NAMALWA (cell line): ENCODE measurements at regions not wholly inside any gene's neighbourhood (a gene's known extent, or its start where the extent isn't known, plus 50 kb on each side); places are given as distances from the start of the nearest gene placed in this dataset.
A peak's percentile ranks its signal among the peaks of the same experiment; 100 is the strongest.
"Not testable (repeated sequence)": the region's sequence is repeated elsewhere in the genome, so short reads cannot be mapped to it uniquely, and the experiment has no call there.

Experiments used
- DNase-seq: peaks from one replicate; pipeline ENCODE4 v3.0.0-alpha.2; 2015; ENCODE audit warnings: low spot score

DNA sequence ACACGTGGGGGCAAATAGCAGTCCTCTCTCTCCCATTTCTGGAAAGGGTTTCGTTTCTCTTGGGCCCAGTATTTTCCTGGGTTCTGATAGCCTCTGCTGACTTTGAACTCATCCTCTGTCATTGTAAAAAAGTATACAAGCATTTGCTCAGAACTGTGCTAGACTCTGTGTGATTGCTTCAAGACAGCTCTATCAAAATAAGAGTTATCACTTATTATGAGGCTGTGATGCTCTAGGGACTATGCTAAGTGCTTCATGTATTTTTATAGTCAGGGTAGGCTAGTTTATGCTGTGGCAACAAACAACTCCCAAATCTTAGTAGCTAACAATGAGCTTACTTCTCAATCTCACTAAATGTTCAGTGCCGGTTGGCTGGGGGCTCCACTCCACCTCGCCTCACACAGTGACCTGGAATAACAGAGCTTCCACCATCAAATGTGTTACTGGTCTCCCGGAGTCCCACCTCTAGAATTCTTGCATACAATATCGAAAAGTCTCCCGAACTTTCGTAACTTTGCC is 110.8 kb upstream of the CDC42EP3 start:
- no peak for DNase-seq

DNA sequence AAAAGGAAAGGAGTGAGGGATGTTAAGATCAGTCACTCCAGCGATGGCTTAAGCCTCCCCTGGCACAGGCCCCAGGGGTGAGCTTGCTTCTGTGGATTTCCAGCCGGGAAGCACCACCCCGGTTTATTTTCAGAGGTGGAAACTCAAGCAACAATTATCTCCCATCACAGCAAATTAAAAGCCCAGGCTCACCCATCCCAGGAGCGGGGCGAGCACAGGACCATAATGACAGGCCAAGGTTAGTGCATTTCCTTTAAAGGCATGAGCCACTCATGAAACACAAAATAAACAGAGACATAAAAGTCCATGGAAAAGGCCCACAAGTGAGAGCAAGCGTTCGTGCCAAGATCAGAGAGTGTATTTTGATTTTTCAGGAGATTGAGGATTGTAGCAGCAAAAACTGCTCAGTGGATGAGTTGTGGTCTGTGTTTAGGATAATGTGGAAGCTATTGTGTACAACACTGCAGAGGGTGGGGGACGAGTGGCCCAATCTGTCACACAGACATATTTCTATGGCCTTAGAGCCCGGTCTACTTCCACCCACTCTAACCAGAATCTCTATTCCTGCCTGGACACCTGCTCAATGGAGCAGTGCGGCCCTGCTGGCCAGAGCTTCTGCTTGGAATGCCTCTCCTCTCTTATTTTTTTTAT is 111.4 kb upstream of the CDC42EP3 start:
- DNase-seq: no peak

GRCh38 chr2:37783545-37783944 is 112.1 kb upstream of the CDC42EP3 start:
- no peak for DNase-seq

DNA sequence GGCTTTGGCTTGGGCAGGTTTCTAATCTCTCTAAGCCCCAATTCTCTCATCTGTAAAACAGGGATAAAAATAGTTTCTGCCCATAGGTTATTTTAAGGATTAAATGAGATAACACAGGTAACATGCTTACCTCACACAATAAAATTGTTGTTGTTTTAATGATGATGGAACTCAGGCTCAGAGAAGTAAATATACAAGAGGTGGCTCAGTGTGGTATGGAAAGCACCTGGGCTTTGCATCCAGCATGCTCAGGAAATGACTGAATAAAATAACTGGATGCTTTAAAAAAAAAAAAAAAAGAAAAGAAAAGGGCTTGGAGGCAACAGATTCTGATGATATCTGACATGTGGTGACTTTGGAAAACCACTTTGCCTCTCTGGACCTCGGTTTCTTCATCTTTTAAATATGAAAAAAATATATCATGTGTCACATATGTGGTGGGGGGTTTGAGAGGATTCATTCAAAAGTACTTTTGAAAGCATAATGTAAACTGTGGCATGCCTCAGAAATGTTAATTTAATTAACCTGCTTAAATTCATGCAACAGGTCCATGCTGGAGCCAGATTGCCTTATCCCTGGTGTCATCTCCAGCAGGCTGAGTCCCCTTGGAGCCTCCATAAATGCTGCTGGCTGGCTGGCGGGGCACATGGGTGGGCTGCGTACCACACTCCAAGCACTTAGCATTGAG is 112.8 kb upstream of the CDC42EP3 start:
- DNase-seq: no peak

GRCh38 chr2:37784759-37785149 is 113.3 kb upstream of the CDC42EP3 start:
- no peak for DNase-seq

- no peak for DNase-seq
These were observed 114.8 kb upstream of the CDC42EP3 start for GRCh38 chr2:37786191-37786698.

GRCh38 chr2:37786854-37787253 is 115.4 kb upstream of the CDC42EP3 start:
- no peak for DNase-seq

- no peak for DNase-seq
These were observed 117.3 kb upstream of the CDC42EP3 start for GRCh38 chr2:37788602-37789209.

DNA sequence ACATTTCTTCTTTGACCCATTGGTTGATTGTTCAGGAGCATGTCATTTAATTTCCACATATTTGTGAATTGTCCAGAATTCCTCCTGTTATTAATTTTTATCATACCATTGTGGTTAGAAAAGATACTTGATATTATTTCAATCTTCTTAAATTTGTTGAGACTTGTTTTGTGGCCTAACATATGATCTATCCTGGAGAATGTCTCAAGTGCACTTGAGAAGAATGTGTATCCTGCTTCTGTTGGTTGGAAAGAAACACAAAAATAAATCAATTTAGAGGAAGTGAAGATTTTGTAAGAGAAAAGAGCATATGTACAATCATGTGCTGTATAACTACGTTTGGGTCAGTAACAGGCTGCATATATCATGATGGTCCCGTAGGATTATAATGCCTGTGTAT is 118.6 kb upstream of the CDC42EP3 start:
- no peak for DNase-seq

- DNase-seq: no peak
These were observed 119.0 kb upstream of the CDC42EP3 start for GRCh38 chr2:37790462-37790861.

DNA sequence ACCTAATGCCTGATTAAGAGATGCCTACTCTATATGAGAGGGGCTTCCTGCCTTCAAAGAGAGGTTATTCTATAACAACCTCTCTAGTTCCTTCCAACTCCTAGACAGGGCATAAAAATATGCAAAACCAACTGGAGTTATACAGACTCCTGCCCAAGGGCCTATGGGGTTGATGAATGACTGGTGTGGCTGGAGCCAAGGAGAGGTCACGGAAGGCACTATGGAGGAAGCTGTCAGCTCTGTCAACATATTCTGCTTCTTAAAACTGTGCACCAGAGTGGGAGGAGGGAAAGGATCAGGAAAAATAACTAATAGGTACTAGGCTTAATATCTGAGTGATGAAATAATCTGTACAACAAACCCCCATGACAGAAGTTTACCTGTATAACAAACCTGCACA is 120.9 kb upstream of the CDC42EP3 start:
- no peak for DNase-seq

DNA sequence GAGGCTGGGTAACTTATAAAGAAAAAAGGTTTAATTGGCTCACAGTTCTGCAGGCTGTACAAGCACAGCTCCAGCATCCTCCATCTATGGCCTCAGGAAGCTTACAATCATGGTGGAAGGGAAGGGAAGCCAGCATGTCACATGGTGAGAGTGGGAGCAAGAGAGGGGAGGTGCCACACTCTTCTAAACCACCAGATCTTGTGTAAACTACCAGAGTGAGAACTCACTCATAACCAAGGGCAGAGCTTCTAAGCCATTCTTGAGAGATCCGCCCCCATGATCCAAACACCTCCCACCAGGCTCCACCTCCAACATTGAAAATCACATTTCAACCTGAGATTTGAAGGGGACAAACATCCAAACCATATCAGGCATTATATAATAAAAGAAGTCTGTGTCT is 121.6 kb upstream of the CDC42EP3 start:
- no peak for DNase-seq

DNA sequence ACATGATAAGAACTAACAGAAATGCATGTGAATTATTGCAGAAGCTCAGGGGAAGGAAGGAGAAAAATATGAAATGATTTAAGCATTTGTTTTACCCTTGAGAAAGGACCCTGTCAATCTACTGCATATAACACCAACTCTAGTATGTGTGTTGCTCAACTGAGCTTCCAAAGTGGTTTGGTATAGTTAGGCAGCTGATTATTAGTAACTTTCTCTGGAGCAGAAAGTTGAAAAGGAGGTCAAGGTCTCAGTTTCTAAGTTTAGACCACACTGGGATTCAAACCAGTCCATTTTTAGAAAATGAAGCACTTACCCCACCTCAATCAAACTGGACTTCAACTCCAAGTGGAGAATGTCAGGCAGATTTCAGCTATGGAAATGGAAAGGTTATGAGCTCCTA is 123.3 kb upstream of the CDC42EP3 start:
- no peak for DNase-seq

- DNase-seq: no peak
These were observed 124.0 kb upstream of the CDC42EP3 start for GRCh38 chr2:37795456-37795855.

DNA sequence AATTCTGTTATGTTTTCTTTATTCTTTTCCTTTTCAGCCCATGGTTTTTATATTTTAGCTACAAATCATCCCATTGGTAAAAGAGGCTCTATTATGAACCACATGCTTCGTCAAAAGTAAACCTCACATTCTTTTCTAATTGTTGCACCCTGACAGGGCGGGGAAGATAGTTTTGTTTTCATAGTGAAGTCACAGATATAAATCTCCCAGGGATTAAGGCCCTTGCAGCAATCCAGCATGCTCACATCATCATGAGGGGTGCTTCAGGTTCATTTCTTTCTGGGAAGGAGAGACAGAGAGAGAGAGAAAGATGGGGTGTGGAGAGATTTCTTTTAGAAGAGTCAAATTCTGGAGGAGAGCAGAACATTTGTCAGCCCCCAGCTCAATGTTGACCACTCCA is 124.5 kb upstream of the CDC42EP3 start:
- DNase-seq: no peak

GRCh38 chr2:37796481-37796880 is 125.0 kb upstream of the CDC42EP3 start:
- no peak for DNase-seq

- no peak for DNase-seq
These were observed 125.6 kb upstream of the CDC42EP3 start for GRCh38 chr2:37797081-37797480.

DNA sequence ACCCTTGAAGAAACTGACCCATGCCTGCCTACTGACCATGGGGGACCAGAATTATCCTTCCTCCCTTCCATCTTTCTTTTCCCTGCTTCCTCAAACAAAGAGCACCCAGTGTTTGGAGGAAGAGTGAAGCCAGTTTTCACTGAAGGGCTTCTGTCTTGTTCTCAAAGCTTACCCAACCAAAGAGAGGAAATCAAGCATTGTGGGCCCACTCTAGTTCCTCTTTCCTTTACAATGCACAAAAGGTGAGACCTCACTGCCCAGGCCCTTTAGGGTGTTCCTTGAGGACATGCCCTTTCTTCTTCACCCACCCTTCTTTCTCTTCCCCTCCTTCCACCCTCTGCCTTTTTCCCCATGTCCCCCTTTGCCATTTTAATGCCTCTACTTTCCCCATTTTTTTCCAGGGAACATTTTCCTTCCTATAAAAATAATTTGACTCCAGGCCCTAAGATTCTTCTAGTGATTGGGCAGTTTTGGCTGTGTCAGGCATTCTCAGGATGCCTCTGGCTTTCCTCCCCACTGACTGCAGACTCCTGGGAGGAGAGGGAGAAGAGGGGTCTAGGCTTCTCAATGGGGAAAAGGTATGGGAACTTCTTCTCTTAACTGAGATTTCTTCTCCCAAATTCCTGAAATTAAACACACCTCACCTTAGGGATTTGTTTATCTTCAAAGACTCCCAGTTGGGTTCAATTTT is 126.6 kb upstream of the RMDN2 start:
- peak; percentile 7 for DNase-seq

- DNase-seq: no peak
These were observed 124.8 kb upstream of the RMDN2 start for GRCh38 chr2:37800176-37800858.

DNA sequence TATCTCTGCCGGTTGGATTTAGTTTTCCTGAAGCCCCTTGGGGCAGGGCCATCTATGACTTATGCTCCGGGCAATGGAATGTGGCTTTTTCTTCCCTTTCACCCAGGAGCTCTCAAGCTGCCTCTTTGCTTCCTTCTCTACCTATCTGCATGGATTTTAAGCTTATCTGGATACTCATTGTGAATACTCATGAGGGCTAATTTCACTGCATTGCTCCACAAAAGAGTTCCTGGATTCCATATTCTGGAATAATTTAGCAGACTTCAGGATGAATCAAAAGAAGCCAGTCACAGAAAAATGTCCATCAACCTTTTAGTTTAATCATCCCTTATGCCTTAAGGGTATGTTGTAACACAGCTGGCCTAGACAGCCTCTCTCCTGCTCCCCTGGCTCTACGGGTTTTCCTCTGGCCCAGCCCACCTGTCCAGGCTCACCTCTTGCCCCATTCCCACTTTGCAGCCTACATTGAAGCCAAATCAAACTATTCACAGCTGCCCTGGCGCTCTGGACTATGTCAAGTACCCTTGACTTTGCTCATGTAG is 122.8 kb upstream of the RMDN2 start:
- no peak for DNase-seq

DNA sequence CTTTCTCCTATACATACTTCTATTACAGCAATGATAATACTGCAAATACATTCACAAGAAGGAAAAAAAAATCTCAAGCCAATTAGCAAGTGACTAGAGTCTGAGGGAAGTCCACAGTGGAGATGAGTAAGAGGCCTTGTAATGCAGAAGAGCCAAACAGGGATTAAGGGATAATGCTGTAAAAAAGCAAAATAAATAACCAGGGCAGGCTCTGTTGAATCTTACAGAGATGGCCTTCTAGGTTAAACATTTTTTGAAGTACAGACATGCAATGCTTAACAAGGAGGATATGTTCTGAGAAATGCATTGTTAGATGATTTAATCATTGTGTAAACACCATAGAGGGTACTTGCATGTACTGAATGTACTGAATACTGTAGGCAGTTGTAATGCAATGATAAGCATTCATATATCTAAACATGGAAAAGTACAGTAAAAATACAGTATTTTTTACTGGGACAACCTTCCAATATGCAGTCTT is 122.1 kb upstream of the RMDN2 start:
- no peak for DNase-seq

DNA sequence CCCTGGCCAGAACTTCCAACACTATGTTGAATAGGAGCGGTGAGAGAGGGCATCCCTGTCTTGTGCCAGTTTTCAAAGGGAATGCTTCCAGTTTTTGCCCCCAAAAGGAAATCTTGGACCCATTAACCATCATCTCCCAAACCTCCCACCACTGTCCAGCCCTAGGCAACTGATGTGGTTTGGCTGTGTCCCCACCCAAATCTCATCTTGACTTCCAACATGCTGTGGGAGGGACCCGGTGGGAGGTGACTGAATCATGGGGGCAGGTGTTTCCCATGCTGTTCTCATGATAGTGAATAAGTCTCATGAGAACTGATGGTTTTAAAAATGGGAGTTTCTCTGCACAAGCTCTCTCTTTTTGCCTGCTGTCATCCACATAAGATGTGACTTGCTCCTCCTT is 119.1 kb upstream of the RMDN2 start:
- DNase-seq: not testable (repeated sequence)
